ENCODE measurements at regions not wholly inside any gene's neighbourhood (a gene's known extent, or its start where the extent isn't known, plus 50 kb on each side); places are given as distances from the start of the nearest gene placed in this dataset.

GRCh38 chr13:50410921-50411746 is 395.9 kb downstream of the KCNRG start:
- TF ChIP-seq CTCF (IDR thresholded peaks at IDR 0.05) (no peak), POLR2A (IDR thresholded peaks at IDR 0.05) (no peak)

Measured in lower leg skin (tissue), 3 donors.